ENCODE measurements at regions not wholly inside any gene's neighbourhood (a gene's known extent, or its start where the extent isn't known, plus 50 kb on each side); places are given as distances from the start of the nearest gene placed in this dataset.
"Not testable (repeated sequence)": the region's sequence is repeated elsewhere in the genome, so short reads cannot be mapped to it uniquely, and the experiment has no call there.

DNA sequence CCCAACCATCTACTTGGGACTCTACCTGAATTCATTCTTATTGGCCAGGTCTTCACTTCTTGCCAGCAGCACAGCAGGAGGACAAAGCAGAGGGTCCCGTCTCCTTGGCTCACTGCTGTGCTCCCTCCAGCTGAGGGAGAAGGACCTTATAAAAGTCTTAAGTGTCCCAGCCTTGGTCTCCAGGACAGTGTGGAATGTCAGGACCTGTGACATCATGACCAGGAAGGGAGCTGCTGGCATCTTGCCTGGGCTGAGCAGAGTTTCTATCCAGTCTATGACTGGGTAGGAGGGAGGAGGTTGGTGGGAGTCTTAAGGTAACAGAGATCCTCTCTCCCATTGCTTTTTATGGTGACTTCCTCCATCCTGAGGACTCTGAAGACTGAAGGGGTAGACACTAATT, 56.6 kb upstream of the ANKRD10 start:
- H3K4me3 ChIP-seq (ENCODE audit: low read depth, low read length): no peak overlapping the region
- no peak for DNase-seq (ENCODE audit: low read depth)
- TF ChIP-seq, protein P1, sequence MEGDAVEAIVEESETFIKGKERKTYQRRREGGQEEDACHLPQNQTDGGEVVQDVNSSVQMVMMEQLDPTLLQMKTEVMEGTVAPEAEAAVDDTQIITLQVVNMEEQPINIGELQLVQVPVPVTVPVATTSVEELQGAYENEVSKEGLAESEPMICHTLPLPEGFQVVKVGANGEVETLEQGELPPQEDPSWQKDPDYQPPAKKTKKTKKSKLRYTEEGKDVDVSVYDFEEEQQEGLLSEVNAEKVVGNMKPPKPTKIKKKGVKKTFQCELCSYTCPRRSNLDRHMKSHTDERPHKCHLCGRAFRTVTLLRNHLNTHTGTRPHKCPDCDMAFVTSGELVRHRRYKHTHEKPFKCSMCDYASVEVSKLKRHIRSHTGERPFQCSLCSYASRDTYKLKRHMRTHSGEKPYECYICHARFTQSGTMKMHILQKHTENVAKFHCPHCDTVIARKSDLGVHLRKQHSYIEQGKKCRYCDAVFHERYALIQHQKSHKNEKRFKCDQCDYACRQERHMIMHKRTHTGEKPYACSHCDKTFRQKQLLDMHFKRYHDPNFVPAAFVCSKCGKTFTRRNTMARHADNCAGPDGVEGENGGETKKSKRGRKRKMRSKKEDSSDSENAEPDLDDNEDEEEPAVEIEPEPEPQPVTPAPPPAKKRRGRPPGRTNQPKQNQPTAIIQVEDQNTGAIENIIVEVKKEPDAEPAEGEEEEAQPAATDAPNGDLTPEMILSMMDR (IDR thresholded peaks at IDR 0.05; ENCODE audit: low read depth, low read length, missing control alignments): no peak
- in situ Hi-C loops (cut with HindIII; ENCODE audit: low sequenced_read_pairs): no loop called here

DNA sequence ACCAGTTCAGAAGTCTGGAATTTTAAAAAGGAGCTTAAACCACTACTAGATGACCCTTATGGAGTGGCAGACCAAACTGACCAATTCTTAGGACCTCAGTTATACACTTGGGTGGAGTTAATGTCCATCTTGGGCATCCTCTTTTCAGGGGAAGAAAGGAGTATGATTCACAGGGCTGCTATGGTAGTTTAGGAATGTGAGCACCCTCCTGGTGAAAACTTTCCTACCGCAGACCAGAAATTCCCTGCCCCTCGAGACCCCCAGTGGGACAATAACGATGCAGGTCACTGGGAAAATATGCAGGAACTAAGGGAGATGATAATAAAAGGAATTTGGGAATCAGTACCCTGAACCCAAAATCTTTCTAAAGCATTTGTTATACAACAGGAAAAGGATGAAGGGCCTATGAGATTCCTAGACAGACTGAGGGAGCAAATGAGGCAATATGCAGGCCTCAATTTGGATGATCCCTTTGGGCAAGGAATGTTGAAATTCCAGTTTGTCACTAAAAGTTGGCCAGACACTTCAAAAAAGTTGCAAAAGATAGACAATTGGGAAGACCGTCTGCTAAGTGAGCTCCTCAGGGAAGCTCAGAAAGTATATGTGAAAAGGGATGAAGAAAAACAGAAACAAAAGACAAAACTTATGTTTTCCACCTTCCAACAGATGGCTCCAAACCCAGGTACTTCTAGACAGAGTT, 52.4 kb upstream of the ANKRD10 start:
- in situ Hi-C loops (cut with HindIII; ENCODE audit: low sequenced_read_pairs); H3K4me3 ChIP-seq (ENCODE audit: low read depth, low read length); DNase-seq (ENCODE audit: low read depth): not testable (repeated sequence)

- no peak for DNase-seq (ENCODE audit: low read depth)
- in situ Hi-C loops (cut with HindIII; ENCODE audit: low sequenced_read_pairs): no loop called here
- TF ChIP-seq, protein P1 (IDR thresholded peaks at IDR 0.05; ENCODE audit: low read depth, low read length, missing control alignments): no peak
- no peak overlapping the region for H3K4me3 ChIP-seq (ENCODE audit: low read depth, low read length)
Measured at GRCh38 chr13:110965755-110966134, 50.9 kb upstream of the ANKRD10 start.

DNA sequence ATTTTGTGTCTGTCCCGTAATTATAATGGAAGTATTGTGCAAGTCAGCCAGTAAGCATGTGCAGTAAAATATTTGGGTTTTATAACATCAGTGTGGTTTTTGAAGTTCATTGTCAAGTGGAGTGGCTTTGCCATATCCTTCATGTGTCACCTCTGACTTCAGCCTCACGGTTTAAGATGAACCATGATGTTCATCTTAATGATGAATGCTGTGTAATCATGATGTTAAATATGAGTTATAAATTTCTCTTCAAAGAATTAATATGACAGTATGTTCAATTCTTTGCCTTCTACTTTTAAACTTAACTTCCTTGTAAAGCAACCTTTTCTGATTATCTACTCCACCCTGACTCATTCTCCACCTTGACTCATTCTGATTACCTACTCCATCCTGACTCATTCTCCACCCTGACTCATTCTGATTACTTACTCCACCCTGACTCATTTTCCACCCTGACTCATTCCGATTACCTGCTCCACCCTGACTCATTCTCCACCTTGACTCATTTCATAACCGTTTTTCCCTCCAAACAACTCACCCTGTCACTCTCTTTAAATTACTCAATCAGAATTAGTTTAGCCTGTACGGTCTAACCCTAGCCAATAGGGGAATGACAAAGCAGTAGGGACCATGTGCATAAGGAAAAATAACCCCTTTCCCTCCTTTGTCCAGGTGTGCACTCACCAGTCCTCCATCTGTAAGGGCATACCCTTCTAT, 50.3 kb upstream of the ANKRD10 start:
- in situ Hi-C loops (cut with HindIII; ENCODE audit: low sequenced_read_pairs): no loop called here
- no peak for DNase-seq (ENCODE audit: low read depth)
- H3K4me3 ChIP-seq (ENCODE audit: low read depth, low read length): no peak overlapping the region
- TF ChIP-seq, protein P1 (IDR thresholded peaks at IDR 0.05; ENCODE audit: low read depth, low read length, missing control alignments): no peak

All from astrocyte of the cerebellum (primary cell).